IPS-11a (cell line): ENCODE measurements at regions not wholly inside any gene's neighbourhood (a gene's known extent, or its start where the extent isn't known, plus 50 kb on each side); places are given as distances from the start of the nearest gene placed in this dataset.
"Not testable (repeated sequence)": the region's sequence is repeated elsewhere in the genome, so short reads cannot be mapped to it uniquely, and the experiment has no call there.

Experiments used
- H3K4me3 ChIP-seq: one replicate; pipeline ENCODE4 v1.5.1; 2013; ENCODE audit warnings: low read depth, low read length, control low read depth

DNA sequence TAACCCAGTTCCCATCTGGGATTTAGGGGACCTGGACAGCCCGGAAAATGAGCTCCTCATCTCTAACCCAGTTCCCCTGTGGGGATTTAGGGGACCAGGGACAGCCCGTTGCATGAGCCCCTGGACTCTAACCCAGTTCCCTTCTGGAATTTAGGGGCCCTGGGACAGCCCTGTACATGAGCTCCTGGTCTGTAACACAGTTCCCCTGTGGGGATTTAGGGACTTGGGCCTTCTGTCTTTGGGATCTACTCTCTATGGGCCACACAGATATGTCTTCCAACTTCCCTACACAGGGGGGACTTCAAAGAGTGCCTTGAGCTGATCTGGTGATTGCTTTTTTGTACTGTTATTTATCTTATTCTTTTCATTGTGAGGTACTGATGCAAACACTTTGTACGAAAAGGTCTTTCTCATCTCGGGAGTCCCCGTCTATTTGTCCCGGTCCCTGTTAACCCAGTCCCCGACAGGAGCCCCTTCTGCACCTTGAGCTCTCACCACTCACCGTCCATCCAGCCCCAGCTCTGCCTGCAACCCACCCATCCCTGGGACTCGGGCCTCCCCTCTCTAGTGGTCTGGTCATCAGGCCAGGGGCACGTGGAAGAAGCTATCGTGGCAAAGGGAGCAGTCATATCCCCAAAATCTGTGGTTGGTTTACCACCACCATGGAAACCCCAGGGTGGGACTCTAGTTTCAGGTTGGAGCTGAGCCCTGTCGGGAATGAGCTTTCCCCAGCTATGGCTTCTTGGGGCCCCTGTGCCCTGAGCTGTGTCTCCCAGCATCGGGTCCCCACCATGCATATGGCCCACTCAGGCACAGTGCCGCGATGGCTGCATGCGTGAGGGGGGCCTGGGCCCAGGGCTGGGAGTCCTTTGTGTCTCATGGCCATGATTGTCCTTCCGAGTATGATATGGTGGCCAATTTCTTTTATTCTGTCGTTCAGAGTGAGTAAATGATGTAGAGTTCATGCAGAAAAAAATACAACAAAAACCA lies 270.4 kb upstream of the PLCXD1 start:
- H3K4me3 ChIP-seq: not testable (repeated sequence)

DNA sequence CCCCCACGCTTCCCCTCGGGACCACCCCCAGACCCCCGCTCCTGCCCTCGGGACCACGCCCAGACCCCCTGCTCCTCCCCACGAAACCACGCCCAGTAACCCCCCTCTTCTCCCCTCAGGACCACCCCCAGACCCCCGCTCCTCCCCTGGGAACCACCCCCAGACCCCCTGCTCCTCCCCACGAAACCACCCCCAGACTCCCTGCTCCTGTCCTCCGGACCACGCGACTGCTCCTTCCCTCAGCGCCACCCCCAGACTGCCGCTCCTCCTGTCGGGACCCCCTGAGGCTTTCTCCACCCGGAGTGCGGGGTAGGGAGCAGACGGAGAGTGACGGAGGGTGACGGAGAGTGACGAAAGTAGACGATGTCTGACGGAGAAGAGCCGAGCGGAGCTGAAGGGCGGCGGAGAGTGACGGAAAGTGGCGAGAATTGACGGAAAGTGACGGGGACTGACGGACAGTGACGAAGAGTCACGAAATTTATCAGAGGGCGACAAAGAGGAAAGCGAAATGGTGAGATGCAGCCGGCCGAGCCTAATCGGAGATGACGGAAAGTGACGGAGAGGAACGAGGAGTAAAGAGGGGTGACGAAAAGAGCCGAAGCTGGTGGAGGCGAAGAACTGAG lies 267.2 kb upstream of the PLCXD1 start:
- H3K4me3 ChIP-seq: not testable (repeated sequence)

DNA sequence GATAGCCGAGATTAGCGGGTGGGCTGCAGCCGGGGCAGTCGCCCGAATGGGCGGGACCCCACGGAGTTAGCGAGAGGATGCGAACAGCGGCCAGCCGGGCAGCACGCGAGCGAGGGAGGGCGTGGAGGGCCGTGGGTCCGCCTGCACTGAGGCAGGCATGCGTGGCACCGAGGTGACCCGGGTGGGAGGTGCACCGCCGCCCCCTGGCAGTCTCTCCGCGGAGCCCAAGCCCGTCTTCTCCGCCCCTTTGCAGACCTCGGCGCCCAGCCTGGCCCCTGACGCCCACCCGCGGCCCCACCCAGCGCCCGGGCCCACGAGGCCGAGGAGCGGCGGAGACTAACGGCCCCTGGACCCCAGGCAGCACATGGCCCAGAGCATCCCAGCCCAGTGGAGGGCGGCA lies 266.7 kb upstream of the PLCXD1 start:
- H3K4me3 ChIP-seq: not testable (repeated sequence)

DNA sequence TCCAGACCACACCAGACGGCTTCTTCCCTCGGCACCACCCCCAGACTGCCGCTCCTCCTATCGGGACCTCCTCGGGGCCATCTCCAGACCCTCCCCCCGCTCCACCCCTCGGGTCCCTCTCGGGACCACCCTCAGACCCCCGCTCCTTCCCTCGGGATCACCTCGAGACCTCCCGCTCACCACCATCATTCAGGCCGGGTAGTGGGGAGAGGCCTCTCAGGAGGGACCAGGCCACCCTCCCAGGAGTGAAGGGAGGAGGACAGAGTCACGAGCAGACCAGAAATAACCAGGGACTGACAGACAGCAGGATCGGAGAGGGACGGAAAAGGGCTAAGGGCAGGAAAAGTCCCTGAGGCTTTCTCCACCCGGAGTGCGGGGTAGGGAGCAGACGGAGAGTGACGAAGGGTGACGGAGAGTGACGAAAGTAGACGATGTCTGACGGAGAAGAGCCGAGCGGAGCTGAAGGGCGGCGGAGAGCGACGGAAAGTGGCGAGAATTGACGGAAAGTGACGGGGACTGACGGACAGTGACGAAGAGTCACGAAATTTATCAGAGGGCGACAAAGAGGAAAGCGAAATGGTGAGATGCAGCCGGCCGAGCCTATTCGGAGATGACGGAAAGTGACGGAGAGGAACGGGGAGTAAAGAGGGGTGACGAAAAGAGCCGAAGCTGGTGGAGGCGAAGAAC lies 262.3 kb upstream of the PLCXD1 start:
- H3K4me3 ChIP-seq: not testable (repeated sequence)

DNA sequence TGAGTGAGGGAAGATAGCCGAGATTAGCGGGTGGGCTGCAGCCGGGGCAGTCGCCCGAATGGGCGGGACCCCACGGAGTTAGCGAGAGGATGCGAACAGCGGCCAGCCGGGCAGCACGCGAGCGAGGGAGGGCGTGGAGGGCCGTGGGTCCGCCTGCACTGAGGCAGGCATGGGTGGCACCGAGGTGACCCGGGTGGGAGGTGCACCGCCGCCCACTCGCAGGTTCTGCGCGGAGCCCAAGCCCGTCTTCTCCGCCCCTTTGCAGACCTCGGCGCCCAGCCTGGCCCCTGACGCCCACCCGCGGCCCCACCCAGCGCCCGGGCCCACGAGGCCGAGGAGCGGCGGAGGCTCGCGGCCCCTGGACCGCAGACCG lies 261.7 kb upstream of the PLCXD1 start:
- H3K4me3 ChIP-seq: not testable (repeated sequence)

DNA sequence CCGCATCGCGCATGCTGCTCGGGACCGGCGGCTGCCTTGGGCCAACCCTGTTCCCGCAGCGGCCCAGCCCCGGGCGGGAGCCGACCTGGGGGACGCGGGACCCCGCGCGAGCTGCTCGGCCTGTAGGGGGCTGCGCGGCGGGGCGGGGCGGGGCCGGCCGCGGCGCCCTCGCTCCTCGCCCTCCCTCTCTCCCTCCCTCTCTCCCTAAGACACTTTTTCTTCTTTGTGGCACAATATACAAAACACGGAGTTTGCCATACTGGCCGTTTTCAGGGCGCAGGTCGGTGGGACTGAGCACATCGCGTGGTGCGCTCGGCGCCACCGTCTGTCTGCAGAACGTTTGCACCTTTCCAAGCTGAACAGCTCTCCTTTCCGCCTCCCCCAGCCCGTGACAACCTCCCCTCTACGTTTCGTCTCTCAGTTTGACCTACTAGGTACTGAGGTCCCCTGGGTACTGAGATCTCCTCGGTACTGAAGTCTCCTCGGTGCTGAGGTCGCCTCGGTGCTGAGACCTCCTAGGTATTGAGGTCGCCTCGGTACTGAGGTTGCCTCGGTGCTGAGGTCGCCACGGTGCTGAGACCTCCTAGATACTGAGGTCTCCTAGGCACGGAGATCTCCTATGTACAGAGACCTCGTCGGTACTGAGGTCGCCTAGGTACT lies 261.1 kb upstream of the PLCXD1 start:
- H3K4me3 ChIP-seq: peak overlapping the region; percentile 27

DNA sequence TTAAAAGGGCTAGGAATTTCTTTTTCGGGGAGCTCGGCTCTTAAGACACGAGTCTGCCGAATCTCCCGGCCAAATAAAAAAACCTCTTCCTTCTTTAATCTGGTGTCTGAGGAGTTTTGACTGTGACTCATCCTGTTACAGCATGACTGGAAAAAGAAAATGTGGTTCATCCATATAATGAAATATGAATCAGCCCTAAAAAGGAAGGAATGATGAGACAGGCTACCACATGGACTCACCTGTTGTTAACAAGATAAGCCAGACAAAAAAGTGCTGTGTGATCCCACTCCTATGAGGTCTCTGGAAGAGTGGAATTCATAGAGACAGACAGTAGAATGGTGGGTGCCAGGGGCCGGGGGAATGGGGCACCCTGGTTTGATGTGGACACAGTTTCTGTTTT lies 257.0 kb upstream of the PLCXD1 start:
- not testable (repeated sequence) for H3K4me3 ChIP-seq
